ELR (cell line): ENCODE measurements at regions not wholly inside any gene's neighbourhood (a gene's known extent, or its start where the extent isn't known, plus 50 kb on each side); places are given as distances from the start of the nearest gene placed in this dataset.
A peak's percentile ranks its signal among the peaks of the same experiment; 100 is the strongest.

ENCODE experiments used
- DNase-seq: peaks from one replicate; pipeline ENCODE4 v3.0.0-alpha.2; 2015; ENCODE audit warnings: low read depth

DNA sequence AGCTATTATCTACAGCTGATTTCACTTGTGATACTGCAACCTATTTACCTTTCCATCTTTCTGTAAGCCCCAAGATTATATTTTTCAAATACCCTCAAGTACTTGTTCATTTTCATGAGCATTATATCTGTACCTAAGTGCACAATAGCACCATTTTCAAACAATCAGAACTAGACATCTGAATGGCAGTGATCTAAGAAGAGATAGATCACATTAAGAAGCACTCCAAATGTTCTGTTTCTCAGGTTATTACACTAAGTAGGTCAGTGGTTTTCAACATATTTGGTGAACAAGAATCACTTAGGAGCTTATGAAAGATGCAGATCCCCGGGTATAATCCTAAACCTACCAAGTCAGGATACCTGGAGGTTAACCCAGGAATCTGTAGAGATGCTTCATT lies 872.7 kb downstream of the DCDC2C start:
- no peak for DNase-seq

DNA sequence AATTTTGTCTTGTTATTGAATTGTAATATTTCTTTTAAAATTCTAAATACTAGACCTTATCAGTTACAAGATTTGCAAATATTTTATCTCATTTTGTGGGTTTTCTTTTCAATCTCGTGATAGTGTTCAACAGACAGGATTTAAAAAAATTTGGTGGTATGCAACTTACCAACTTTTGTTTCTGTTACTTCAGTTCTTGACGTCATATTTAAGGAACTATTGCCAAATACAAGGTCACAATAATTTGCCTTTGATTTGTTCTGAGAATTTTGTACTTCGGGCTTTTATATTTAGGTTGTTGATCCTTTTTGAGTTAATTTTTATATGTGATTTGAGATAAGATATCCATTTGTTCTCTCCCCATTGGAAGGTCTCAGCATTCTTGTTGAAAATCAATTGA lies 876.6 kb downstream of the DCDC2C start:
- DNase-seq: no peak

DNA sequence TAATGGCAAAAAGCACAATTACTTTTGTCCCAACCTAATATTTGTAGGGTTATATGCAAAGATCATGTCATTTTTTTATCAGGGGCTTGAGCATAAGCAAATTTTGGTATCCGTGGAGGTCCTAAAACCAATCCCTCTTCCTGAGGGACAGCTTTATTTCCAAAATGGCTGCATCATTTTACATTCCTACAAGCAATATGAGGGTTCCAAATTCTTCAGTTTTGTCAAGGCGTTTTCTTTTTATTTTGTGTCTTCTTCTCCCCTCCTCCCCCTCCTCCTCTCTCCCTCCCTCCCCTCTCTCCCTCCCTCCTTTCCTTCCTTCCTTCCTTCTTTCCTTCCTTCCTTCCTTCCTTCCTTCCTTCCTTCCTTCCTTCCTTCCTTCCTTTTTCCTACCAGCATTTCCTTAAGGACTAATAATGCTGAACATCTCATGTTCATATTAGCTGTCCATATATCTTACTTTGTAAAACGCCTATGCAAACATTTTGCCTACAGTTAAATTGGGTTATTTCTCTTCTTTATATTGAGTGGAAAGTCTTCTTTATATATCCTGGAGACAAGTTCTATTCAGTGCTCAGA lies 881.8 kb downstream of the DCDC2C start:
- DNase-seq: no peak

DNA sequence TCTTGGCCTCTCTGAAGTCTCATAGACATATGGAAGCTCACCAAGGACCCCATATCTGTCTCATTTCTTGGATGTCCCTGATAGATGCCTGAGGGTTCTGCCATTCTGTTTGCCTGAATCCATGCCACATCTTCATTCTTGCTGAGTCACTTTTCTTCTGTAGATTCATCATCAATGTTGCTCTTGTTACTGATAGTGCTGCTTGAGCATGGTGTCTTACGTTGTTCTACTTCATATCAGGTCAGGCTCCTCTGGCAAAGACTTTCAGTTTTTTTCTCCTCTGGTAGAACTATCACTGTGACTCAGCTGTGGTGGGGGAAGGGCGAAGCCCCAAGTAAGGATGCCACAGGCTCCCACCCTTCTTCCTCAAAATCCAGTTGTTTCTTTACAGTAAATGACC lies 885.2 kb downstream of the DCDC2C start:
- DNase-seq: no peak

DNA sequence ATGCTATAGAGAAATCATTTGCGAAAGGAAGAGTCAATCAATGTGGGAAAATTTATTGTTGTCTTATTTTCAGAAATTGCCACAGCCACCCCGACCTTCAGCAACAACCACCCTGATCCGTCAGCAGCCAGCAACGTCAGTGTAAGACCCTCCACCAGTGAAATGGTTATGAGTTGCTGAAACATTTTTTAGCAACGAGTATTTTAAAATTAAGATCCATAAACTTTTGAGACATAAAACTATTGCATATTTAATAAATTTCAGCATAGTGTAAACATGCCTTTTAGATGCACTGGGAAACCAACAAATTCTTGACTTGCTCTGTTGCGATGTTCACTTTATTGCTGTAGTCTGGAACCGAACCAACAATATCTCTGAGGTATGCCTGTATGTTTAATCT lies 887.9 kb downstream of the DCDC2C start:
- DNase-seq: no peak

DNA sequence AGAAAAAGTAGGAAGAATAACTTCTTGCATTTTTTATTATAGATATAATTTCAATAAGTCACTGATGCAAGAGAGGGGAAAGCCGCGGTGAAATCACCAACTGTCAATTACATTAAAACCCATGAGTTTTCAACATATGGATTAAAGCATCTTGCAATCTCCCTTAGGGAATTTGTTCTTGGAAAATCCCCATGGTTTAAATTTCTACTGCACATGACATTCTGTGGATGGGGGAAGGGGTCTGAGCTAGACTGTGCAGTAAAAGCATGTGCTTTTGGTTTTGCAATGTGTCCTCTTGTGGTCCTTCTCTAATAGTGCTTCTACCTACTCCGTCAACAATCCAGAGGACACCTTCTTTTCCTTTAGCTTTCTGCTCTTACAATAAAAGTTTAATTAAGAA lies 894.0 kb downstream of the DCDC2C start:
- no peak for DNase-seq

DNA sequence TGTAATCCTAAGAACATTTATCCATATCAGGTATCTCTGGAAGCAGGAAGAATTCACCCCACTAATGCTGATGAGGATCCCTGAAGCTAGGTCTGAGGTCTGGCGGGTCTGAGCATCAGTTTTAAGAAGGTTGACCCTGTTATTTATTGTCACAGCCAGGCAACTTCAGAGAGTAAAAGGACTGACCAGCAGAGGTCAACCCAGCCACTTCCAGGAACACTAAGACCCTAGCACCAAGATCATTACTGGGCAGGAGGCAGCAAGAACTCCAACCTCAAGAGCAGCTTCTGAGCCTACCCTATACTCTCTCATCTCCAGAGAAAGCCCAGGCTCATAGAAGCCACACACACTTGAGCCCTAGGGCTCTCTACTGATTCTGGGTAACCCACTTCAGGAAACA lies 901.4 kb downstream of the DCDC2C start:
- DNase-seq: no peak

DNA sequence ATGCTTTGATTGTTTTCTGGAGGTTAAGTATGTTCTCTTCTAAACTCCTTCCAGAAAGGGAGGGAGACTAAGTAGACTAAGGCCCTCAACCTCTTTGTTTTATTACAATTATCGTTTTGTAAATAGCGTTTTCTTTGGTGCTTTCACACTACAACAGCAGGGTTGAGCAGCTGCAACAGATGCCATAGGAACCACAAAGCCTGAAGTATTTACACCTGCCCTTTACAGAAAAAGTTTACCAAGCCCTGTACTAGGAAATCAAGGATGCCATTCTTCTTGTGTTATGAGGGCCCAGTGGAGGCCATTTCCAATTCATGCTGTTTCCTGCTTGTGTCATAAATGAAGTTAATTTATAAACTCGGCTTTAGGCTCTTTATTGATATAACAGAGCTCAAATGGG lies 914.8 kb downstream of the DCDC2C start:
- no peak for DNase-seq

DNA sequence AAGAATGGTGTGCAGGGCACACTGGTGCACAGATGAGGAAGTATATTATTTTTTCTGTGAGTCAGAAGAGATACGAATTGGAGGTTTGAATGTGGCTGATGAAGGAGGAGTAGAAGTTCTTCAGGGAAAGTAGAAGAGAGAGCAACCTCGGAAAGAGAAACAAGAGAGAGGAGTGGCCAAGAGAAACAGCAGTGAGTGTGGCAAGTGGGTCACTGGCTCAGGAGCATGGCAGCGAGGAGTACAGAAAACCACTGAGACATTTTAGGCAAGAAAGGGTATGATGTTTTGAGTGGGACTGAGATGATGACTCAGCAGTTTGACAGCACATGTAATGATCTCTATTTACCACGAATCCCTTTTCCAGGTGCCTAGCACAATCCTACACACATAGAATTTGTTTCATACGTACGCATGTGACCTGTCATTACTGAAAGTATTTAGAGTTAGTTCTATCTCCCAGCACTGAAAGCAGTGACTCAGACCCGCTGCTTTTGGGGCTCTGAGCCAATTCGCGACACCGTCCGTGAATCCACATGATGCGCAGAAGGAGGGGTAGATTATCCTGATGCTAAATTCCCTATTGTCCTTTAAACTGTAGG lies 915.4 kb downstream of the DCDC2C start:
- DNase-seq: no peak

DNA sequence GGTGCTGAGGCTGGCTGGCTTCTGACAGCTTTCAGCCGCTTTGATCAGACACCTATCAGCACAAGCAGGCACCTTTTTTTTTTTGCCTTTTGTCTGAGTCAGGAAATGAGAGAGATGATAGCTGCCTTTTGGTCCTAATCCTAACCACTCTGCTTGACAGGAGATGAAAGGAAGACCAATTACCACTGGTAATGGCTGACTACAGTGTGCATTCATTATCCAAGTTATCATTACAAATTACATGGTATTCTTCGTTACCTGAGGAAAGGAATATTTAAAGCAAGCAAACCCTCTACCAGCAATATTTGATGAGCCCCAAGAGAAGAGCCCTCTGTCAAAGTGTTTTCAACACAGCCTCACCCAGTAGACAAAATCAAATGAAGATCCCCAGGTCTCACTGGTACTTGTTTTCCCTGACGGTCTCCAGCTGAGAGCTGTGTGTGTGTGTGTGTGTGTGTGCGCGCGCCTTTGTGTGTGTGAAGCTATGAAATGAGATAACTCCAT lies 925.7 kb downstream of the DCDC2C start:
- DNase-seq: no peak

DNA sequence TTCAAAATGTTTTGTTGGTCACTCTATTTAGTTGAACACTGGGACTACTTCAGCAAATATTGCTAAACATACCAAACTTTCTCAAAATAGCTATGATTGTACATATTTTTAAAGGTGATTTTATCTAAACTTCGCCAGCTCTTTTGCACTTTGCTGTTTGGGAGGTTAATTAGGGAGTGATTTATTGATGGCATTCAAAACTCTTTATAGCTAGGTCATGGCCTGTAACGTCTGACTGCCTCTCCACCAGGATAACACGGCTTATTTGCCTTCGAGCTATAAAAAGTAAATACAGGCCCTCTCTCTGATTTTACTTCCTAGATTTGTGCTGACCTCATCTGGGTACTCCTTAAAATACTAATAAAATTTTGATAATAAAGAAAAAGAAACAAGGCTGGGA lies 931.9 kb downstream of the DCDC2C start:
- DNase-seq: no peak

DNA sequence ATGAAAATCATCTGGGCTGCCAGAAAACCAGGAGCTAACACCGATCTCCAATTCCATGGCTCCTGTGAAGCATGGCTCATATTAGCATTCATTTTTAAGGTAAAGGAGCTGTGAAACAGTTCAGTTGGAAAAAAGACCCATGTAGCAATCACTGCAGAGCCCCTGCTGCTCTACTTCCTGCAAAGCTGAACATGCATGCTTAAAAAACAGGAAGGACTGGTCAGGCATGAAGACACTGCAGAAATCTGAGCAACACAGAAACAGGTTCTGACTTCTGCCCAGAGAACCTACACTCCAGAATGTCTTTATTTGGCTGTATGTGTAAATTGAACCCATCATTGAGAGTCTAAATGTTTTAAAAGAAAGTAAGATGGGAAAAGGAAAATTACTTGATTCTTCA lies 950.6 kb downstream of the DCDC2C start:
- no peak for DNase-seq

DNA sequence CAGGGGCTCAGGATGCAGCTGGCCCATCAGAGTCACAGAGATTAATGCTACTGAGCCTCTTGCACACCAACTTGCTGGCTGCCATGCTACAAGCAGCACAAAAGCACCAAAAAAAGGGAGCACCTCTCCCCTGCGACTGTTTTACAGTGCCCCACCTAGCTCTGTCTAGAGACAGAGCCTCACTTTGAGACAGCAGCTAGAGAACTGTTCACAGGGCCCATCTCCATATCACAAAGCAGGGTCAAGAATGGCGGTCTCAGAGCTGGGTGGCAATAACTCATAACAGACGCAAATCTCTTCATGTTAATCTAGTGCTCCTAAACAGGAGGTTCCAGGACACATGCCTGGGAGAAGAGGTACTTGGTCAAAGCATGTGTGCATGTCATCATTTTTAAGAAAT lies 953.0 kb downstream of the DCDC2C start:
- no peak for DNase-seq

DNA sequence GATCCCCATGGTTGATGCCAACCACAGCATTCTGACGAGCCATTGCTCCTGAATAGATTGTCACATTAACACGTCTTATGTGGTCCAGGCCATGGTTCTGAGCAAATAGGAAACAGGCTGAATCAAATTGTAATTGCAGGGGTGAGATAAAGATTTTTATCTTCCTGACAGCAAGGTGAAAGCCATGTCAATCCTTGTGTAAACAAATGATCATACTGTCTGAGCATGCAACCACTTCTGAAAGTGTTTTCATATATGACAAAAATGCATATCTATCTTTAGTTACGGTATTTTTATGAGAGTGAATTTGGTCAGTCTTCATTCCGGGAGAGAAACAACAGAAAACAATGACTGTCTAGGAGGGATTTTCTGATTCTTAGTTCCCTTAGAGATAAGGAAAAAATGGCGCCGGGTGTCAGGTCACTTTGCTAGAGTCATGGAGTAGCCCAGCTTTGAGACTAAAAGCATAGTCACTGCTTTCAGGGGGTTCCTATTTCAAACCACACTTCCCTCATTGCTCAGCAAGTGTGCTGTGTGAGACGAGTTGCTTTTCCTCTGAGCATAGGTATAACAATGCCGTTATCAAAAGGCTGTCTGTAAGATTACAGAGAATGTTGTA lies 958.9 kb downstream of the DCDC2C start:
- no peak for DNase-seq

DNA sequence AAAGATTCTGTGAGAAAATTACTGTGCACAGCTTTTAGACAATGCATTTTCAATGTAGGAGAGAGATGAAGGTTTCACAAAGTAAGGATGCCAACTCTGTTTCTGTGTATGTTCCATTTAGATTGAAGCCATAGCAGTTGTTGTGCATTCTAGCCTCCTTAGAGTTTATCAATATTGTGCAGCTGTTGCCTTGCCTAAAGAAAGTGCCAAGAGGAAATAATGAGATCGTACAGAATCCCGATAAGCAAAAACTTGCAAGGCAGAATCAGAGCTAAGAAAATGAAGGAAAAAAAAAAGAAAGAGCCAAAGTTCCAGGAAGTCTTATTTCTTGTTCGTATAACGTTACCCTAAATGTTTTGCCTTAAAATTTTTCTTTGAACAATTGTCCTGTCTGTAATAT lies 965.0 kb downstream of the DCDC2C start:
- DNase-seq: no peak

DNA sequence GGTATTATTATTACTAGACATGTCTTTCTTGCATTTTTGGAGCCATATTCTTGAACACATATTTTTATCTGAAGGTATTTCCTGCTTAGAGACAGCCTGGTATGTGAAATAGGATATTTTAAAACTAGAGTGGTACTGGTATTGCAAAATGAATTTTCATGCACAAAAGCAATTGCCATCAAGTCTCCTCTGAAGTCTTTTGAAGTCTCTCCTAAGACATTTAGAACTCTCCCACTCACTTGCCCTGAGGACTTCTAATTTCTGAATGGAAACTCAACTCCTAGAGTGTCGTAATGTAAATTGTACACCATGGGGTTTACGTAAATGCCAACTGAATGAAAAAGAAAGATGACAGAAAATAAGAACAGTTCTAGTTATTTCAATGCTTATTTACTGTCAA lies 967.0 kb downstream of the DCDC2C start:
- no peak for DNase-seq

DNA sequence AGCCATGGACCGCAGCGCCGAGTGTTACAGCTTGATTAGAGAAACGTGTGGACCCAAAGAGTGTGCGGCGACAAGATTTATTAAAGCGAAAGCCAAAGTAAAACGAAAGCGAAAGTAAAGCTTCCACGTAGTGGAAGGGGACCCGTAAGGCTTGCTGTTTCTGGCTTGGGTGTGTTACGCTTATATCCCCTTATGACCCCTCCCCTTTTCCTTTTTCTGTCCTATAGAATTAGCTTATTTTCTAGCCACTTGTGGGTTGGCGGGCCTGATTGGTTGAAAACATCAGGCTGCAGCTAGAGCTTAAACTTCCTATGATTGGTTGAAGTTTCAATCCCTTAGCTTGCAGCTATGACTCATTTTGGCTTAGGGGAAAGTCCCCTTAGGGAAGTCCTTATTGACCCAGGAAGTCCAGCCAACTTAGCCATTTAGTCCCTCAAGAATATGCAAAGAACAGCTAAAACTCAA lies 969.7 kb downstream of the DCDC2C start:
- peak; percentile 4 for DNase-seq

DNA sequence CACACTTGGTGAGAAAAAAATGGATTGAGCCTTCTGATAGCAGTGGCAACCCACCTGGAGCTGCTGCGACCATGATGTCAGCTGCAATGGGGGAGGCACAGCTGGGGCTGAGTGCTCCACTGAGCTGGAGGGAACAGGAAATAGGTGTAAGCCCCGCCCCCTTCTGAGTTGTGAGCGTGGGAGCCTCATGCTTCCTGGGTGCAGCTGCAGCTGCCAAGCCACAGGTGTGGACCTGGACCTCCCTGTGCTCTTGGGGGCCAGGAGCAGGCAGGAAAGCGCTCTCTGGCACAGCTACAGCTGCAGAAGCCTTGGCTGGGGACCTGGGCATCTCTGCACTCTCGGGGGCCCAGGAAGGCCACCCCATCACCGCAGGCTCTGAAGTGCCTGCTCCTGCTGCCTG lies 970.6 kb downstream of the DCDC2C start:
- DNase-seq: no peak

DNA sequence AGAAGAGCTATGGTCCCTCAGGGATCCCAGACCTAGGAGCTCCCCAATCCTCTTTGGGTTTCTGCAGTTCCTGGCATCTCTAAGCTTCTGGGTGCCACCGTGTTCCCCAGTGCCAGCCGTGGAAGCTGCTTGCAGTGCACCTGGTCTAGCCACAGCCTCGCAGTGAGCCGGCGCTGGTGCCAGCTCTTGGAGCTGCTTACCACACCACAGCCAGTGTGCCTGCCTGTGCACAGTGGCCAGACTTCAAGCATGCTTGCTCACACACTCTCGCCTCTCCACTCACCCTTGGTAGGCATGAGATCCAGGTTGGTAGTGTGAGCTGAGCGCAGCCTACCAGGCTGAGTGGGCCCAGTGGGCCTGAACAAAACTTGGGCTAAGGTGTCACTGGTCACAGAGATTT lies 971.9 kb downstream of the DCDC2C start:
- no peak for DNase-seq

DNA sequence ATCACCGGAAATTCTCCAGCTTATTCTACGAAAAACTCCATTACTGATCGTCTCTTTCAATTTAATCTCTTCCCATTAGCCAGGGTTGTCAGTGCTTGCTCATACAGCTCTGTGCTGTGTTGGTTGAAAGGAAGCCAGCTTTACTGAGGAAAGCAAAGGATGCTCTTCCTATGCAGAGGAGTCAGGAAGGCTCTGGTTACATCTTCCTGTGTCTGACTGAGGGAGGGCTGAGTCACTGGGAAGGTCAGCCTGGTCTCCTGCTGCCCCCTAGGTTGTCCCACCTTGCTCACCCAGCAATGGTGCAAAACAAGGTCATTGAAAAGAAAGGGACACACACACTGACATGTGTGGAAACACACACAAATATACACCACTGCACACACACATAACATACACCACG lies 975.6 kb downstream of the DCDC2C start:
- no peak for DNase-seq

DNA sequence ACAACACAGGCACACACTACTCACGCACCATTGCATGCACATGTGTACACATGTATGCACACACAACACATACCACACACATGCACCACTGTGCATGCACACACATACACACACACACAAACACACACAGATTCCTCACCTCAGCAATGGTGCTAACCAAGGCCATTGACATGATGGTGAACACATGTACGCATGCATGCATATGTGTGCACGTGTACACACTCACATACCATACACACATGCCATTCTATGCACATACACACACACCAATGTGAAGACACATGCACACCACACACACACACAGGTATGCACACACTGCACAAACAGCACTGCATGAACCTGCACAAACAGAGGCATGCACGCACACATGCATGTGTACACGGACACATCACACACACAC lies 976.0 kb downstream of the DCDC2C start:
- no peak for DNase-seq

DNA sequence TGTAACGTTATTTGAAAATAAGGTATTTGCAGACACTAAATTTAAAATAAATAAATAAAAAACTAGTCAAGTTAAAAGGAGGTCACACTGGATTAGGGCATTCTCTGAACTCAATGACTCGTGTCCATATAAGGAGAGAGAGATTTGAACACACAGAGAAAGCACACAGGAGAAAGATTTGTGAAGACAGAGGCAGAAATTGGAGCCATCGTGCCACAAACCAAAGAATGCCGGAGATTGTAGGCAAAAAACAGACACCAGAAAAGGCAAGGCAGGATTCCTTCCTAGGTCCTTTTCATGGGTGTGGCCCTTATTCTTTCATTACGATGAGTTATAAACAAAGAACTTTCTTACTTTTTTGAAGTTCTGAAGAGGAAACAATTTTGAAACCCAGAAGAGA lies 981.5 kb downstream of the DCDC2C start:
- DNase-seq: no peak

DNA sequence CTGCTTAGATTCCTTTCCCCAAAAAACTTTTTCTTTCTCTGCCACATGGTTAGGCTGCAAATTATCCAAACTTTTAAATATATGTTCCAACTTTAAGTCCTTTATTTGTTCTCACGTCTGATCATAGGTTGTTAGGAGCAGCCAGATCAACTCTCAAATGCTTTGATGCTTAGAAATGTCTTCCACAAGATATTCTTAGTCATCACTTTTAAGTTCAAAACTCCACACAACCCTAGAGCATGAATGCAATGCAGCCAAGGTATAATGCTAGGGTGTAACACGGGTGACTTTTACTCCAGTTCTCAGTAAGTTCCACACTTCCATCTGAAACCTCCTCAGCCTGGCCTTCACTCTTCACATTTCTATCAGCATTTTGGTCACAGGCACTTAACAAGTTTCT lies 987.5 kb downstream of the DCDC2C start:
- no peak for DNase-seq

DNA sequence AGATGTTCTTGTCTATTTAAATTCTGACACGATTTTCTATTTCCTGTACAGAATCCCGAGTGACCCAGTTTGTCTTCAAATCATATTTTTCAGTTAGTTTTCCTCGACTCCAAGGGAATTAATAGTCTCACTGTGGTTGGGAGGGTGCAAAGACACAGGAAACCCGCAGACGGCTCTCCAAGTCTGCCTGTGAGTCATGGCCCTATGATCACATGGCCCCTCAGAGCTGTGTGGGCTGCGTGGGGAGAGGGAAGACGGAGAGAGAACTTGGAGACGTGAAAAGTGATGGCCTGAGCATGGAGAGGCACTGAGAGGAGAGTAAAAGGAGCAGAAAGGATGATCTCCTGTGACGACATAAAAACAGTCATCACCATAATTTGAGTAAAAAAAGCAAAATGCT lies 989.9 kb downstream of the DCDC2C start:
- DNase-seq: no peak
